ENCODE measurements at regions not wholly inside any gene's neighbourhood (a gene's known extent, or its start where the extent isn't known, plus 50 kb on each side); places are given as distances from the start of the nearest gene placed in this dataset.

DNA sequence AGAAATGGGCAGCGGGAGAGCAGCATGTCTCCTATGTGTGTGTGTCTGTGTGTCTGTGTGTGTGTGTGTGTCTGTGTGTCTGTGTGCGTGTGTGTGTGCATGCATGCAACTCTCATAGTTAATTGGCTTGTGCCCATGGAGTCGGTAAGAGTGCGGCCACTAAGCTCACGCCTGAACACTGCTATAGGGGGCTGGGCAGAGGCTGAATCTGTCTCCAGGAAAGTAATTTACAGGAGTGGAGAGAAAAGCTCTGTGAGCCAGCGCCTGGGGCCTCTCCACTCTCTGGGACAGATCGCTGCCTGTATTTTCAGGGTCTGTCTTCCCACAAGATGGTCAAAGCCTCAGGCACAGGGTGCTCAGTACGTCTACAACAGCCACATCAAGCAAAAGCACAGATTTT lies 553.4 kb downstream of the TNS1 start:
- TF ChIP-seq, protein P1, sequence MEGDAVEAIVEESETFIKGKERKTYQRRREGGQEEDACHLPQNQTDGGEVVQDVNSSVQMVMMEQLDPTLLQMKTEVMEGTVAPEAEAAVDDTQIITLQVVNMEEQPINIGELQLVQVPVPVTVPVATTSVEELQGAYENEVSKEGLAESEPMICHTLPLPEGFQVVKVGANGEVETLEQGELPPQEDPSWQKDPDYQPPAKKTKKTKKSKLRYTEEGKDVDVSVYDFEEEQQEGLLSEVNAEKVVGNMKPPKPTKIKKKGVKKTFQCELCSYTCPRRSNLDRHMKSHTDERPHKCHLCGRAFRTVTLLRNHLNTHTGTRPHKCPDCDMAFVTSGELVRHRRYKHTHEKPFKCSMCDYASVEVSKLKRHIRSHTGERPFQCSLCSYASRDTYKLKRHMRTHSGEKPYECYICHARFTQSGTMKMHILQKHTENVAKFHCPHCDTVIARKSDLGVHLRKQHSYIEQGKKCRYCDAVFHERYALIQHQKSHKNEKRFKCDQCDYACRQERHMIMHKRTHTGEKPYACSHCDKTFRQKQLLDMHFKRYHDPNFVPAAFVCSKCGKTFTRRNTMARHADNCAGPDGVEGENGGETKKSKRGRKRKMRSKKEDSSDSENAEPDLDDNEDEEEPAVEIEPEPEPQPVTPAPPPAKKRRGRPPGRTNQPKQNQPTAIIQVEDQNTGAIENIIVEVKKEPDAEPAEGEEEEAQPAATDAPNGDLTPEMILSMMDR (IDR thresholded peaks at IDR 0.05): no peak
- TF ChIP-seq POLR2AphosphoS5 (IDR thresholded peaks at IDR 0.05): no peak

Data from prostate gland (tissue), 2 donors.